ENCODE measurements at regions not wholly inside any gene's neighbourhood (a gene's known extent, or its start where the extent isn't known, plus 50 kb on each side); places are given as distances from the start of the nearest gene placed in this dataset.

GRCh38 chr11:87616511-87616910, 558.7 kb downstream of the RAB38 start (continued):
- TF ChIP-seq PRDM15 (CRISPR knock-in tag; IDR thresholded peaks at IDR 0.05) (no peak), FOXP1 (CRISPR knock-in tag; IDR thresholded peaks at IDR 0.05; ENCODE audit: borderline replicate concordance) (no peak), GABPB1 (CRISPR knock-in tag; IDR thresholded peaks at IDR 0.05) (no peak)

GRCh38 chr11:87604350-87604749, 566.6 kb downstream of the TMEM135 start:
- no peak overlapping the region for H3K4me3 Mint-ChIP-seq
- DNase-seq (ENCODE audit: low spot score) (no peak), ATAC-seq (no peak)
- no peaks in the 10 kb centered on the region for H3K36me3 Mint-ChIP-seq
- H3K27ac Mint-ChIP-seq = no peak overlapping the region
- no peaks in the 10 kb centered on the region for H3K4me1 Mint-ChIP-seq
- TF ChIP-seq PRRX2 (CRISPR knock-in tag; IDR thresholded peaks at IDR 0.05) (no peak), ATF3 (CRISPR knock-in tag; conservative IDR thresholded peaks at IDR 0.05) (no peak), STAT6 (CRISPR knock-in tag; conservative IDR thresholded peaks at IDR 0.05; ENCODE audit: low read depth) (no peak), ZNF263 (CRISPR knock-in tag; IDR thresholded peaks at IDR 0.05; ENCODE audit: low read depth) (no peak), HMGXB4 (CRISPR knock-in tag; IDR thresholded peaks at IDR 0.05) (no peak), CTCF (IDR thresholded peaks at IDR 0.05) (no peak), ZNF219 (CRISPR knock-in tag; IDR thresholded peaks at IDR 0.05; ENCODE audit: borderline replicate concordance) (no peak)
- no peaks in the 10 kb centered on the region for H3K9me3 Mint-ChIP-seq
- no peaks in the 10 kb centered on the region for H3K27me3 Mint-ChIP-seq (ENCODE audit: low read depth)
- ChIA-PET POLR2A (no interaction called here), CTCF (no interaction called here)

- Mint-ChIP-seq H3K4me1 (no peaks in the 10 kb centered on the region), H3K9me3 (no peaks in the 10 kb centered on the region), H3K4me3 (no peak overlapping the region), H3K27ac (no peak overlapping the region), H3K36me3 (no peaks in the 10 kb centered on the region), H3K27me3 (ENCODE audit: low read depth) (no peaks in the 10 kb centered on the region)
- ChIA-PET CTCF (no interaction called here), POLR2A (no interaction called here)
- TF ChIP-seq ESRRA (CRISPR knock-in tag; IDR thresholded peaks at IDR 0.05; ENCODE audit: borderline replicate concordance) (no peak), E2F4 (CRISPR knock-in tag; IDR thresholded peaks at IDR 0.05; ENCODE audit: borderline replicate concordance, low read depth) (no peak), ERG (CRISPR knock-in tag; IDR thresholded peaks at IDR 0.05) (no peak)
- DNase-seq (ENCODE audit: low spot score) (no peak), ATAC-seq (no peak)
These were observed 566.2 kb downstream of the TMEM135 start for GRCh38 chr11:87603887-87604286.
